ENCODE measurements at regions not wholly inside any gene's neighbourhood (a gene's known extent, or its start where the extent isn't known, plus 50 kb on each side); places are given as distances from the start of the nearest gene placed in this dataset.

DNA sequence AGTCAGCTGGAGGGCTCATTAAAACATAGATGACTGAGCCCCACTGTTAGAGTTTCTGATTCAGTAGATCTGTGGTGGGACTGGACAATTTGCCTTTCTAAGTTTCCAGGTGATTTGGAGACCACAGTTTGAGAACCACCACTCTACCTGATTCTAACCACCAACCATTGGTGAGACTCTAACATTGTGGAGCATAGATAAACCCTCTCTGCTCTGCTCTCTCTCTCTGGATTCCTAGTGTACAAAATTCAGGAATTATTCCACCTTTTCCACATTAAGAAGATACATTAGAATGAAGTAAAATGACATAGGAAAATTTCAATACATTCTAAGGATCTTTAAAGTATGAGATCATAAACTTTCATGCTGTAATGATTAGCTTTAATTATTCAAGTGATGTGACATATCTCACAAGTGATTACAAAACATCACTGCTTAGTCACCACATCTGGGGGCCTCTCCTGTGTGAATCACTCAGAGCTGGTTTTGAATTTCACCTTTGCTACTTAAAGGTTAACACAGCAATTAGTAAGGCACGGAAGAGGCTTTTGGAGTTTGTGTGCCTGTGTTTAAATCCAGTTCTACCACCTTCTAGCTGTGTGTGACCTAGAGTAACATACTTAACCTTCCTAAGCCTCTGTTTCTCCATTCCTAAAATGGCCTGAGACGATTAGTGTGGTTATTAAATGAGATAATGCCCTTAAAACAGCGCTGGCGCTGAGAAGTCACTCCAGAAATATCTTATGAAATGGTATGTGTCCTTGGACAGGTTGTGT is 78.5 kb upstream of the NBEA start:
- Histone ChIP-seq H3K27ac (no peak overlapping the region), H3K4me3 (no peak overlapping the region)
- TF ChIP-seq CTCF (IDR thresholded peaks at IDR 0.05), result no peak
- no peak for DNase-seq (ENCODE audit: low spot score)

GRCh38 chr13:34864671-34865070 is 77.4 kb upstream of the NBEA start:
- no peak for DNase-seq (ENCODE audit: low spot score)
- Histone ChIP-seq H3K27ac (no peak overlapping the region), H3K4me3 (no peak overlapping the region)
- no peak for TF ChIP-seq CTCF (IDR thresholded peaks at IDR 0.05)

GRCh38 chr13:34867590-34867989 is 74.5 kb upstream of the NBEA start:
- no peak overlapping the region for H3K4me3 ChIP-seq
- no peak for TF ChIP-seq CTCF (IDR thresholded peaks at IDR 0.05)
- DNase-seq (ENCODE audit: low spot score), result no peak
- no peak overlapping the region for H3K27ac ChIP-seq

GRCh38 chr13:34868733-34869132 is 73.3 kb upstream of the NBEA start:
- no peak overlapping the region for H3K27ac ChIP-seq
- no peak overlapping the region for H3K4me3 ChIP-seq
- no peak for TF ChIP-seq CTCF (IDR thresholded peaks at IDR 0.05)
- no peak for DNase-seq (ENCODE audit: low spot score)

DNA sequence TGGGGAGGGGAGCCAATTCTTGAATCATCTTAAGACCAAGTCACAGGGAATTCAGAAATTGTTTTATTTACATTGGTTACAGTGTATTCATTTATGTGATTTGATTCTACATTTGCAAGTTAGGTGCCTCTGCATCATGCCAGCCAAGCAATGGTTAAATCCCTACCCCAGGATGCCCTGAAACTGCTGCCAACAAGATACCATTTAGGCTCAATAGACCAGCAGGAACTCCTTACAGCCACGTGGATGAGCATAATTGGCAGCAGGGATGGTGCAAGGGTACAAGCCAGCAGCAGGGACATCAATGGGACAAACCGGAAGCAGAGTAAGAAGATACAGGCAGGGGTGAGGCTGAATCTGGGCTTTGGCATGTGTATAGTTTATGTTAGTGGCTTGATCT is 72.4 kb upstream of the NBEA start:
- DNase-seq (ENCODE audit: low spot score), result no peak
- H3K27ac ChIP-seq, result no peak overlapping the region
- no peak for TF ChIP-seq CTCF (IDR thresholded peaks at IDR 0.05)
- no peak overlapping the region for H3K4me3 ChIP-seq

- DNase-seq (ENCODE audit: low spot score), result no peak
- no peak overlapping the region for H3K27ac ChIP-seq
- TF ChIP-seq CTCF (IDR thresholded peaks at IDR 0.05), result no peak
- H3K4me3 ChIP-seq, result no peak overlapping the region
Measured at GRCh38 chr13:34878329-34878728, 63.7 kb upstream of the NBEA start.

- Histone ChIP-seq H3K4me3 (no peak overlapping the region), H3K27ac (no peak overlapping the region)
- no peak for DNase-seq (ENCODE audit: low spot score)
- no peak for TF ChIP-seq CTCF (IDR thresholded peaks at IDR 0.05)
Measured at GRCh38 chr13:34879851-34880250, 62.2 kb upstream of the NBEA start.

Measured in coronary artery (tissue), 2 donors.